GM04503 (cell line): ENCODE measurements at regions not wholly inside any gene's neighbourhood (a gene's known extent, or its start where the extent isn't known, plus 50 kb on each side); places are given as distances from the start of the nearest gene placed in this dataset.
A peak's percentile ranks its signal among the peaks of the same experiment; 100 is the strongest.
"Not testable (repeated sequence)": the region's sequence is repeated elsewhere in the genome, so short reads cannot be mapped to it uniquely, and the experiment has no call there.

Experiments
- DNase-seq: peaks from one replicate; pipeline ENCODE4 v3.0.0-alpha.2; 2012; ENCODE audit warnings: low read depth

DNA sequence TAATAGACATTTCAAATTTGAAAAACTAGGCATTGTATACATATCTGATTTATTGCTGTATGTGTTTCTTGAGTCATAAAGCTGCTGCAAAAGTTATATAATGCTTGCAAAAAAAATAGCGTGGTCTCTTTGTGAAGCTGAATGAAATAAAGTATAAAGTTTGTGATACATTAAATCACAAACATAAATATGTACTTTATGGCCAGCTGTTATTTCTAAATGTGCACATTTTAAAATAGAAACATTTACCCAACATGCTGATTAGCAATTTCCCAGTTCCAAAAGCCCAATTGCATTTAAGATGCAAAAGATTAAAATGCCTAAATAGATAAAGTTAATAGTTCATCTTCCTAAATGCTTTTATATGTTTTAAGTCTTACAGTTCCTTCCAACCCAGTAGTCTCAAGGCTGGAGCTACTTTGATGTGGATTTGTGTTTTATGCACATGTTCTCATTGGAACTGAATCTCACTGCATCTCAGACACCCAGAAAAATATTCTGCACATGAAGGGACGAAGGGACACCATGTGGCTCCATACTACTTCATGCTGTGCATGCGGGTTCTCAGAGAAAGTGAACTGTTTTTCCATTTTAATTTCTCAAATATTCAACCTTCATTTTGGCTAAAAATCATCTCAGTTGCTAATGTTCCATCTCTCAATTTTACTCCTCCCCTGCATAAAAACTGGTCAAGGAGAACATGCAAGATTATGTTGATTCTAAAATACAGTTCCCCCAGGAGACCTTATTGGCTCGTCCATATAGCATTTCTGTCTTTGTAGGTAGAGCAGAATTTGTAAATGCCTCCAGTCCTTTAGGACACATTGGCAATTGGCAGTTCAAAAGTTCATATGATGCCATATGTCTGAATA, 304.6 kb downstream of the MTX2 start:
- no peak for DNase-seq

DNA sequence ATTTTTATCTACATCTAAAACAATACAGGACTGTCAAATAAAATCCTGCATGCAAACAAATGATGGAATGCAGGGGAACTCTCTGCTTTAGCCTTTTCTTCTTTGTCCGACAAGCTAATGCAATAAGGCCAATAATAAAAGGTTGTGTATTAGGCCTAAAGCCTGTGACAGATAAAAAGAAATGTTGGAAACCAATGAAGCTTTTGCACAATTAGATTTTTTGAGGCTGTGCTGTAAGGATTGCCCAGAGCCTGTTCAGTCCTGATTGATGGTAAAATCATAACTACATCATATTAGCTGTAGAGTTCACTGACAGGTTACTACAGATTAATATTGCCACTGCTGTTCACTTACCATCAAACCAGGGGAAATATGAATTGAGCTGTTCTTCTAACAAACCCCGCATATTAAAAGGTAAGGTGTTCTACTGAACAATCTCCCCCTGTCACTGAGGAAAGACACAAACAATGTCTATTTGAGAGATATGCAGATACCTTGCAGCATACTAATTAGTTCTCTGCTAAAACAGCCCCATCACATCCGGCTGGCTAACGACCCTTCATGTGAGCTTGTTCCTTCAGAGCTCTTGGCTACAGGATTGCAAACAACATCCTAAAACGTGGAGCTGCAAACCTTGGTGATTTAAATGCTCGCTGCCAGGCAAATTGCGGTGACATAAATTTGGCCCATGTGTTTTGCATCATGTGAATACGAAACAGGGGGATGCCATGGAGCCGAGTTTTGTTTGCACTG, 305.4 kb downstream of the MTX2 start:
- DNase-seq = no peak

DNA sequence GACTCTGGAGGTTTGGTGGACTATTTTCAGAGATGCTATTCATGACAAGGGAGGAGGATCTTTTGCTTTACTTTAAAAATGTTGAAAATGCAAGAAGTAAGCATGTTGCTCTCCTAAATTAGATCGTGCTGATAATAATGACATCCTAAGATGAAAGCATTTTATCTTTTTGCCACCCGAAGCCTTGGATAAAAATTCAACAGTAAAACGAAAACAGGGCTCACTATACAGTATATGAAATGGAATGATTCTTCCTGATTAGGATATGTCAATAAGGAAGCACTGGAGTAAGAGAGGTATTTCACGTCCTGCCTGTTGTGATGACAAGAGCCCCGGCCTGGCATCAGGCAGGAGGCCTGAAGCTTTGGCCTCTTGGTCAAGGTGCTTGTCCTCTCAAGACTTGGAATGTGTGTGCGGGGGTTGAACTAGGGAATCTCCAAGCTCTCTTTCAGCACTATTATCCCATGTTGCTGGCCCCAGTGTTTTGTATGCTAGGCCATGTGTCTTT, 306.0 kb downstream of the MTX2 start:
- DNase-seq = no peak

DNA sequence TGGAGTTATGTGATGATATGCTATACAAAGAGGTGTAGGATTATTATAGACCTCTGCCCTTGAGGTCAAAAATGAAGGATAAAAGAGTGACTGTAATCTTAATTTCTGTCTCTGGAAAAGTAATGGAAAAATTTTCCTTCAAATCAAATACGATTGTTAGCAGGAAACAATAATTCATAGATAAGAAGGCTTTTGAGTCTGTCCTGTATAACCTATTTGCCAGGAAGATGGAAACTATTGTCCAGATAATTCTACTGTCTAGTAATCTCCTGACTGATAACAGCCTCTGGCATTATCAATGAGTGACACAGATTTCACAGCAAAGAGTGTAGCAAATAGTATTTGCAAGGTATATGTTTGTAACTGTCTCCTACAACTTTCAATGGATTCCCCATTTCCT, 307.8 kb downstream of the MTX2 start:
- no peak for DNase-seq

DNA sequence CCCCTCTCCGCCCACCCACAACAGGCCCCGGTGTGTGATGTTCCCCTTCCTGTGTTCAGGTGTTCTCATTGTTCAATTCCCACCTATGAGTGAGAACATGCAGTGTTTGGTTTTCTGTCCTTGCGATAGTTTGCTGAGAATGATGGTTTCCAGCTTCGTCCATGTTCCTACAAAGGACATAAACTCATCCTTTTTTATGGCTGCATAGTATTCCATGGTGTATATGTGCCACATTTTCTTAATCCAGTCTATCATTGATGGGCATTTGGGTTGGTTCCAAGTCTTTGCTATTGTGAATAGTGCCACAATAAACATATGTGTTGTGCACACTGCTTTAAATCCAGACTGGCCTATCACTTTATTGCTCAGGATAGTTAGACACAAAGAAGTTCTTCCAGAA, 309.1 kb downstream of the MTX2 start:
- not testable (repeated sequence) for DNase-seq

DNA sequence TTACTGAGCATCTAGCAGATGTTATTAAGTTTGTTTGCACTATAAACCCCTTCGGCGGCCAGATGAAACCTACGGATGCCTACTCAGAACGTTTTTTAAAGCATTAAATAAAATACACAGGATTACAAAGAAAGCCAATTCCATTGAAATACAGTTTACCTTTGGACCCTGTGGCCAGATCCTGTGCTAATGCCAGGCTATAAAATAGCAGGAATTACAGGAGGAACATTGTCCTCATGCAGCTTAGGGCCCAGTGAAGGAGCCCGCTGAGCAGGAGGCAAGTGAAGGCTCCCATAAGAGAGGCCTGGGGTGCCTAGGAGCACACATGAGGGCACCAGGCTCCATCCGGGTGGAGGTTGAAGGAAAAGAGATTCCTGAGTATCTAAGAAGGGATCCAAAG, 310.4 kb downstream of the MTX2 start:
- no peak for DNase-seq

DNA sequence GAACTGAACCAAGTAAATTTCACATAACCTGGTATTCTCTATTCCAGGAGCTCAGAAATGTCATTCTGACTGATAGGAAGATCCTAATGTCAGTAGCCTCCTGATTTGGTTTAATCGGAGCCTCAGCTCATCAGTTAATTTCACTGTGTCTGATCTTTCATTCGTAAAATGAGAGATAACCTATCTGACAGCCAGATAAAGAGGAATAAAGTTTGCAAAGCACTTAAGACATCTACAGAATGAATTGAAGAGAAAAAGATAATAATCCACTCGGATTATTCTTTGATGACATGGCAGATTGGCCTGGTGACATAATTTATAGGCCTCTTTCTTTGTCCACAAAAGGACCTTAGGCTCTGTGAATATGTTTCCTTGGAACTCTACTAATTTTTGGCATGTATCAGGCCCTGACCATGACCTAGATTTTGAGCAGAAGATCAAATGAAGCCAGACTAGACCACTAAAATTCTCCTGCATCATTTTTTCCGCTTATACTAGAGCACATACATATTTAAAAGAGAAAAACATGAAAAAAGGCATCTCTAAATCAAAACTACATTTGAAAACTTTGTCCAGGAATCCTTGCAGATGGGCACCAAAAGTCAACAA, 312.4 kb downstream of the MTX2 start:
- no peak for DNase-seq

DNA sequence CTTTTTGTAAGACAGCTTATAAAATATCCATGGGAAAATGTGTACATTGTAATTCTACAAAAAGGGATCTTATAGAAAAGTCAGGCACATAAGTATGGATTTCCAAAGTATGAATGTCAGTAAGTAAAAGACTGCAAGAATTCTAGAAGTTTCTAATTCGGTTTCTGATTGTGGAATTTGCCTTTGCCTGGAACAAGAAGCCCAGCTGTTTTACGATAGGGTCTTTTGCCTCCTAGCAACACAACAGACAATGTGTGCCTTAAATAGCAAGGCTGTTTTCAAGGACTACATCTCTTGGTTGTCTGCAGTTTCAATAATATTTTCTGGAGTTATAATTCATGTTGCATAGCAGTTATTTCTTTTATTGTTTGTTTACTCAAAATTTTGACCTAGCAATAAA, 312.9 kb downstream of the MTX2 start:
- no peak for DNase-seq

DNA sequence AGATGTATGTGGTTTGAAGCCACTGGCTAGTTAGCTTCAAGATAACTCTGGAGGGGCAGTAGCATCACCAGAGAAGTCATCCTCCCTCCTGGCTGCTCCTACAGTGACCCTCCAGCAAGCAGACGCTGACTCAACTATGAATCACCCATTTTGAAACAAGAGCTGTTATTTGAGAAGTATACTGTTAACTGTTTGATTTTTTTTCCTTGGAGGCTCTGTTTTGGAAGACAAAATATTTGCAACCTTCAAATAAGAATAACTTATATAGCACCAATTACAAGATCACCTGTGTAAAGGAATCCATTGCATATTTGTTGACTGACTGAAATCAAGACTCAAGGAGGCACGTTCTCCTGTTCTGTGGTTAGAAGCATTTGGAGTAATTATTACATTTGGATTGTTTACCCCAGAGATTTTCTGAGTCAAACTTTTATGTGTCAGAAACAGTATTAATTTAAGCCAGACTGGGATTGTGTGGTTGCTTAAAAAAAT, 313.8 kb downstream of the MTX2 start:
- DNase-seq = peak; percentile 76

DNA sequence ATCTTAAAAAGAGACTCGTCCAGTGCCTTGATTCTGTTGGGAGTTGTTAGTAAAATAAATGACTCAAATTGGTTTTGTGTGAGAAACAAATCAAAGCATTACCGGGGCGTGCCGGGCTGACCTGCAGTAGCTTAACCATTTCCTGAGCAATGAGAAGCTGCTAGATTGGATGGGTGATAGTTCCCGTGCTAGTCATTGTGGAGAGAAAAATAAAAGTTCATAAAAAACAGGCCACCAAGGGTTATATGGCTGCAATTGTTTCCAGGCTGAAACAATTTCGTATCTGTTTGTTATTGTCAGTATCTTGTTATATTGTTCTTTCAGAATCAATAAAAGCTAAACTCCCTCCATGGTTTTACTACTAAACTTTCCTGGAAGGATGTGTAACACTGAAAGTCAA, 314.4 kb downstream of the MTX2 start:
- DNase-seq = no peak

DNA sequence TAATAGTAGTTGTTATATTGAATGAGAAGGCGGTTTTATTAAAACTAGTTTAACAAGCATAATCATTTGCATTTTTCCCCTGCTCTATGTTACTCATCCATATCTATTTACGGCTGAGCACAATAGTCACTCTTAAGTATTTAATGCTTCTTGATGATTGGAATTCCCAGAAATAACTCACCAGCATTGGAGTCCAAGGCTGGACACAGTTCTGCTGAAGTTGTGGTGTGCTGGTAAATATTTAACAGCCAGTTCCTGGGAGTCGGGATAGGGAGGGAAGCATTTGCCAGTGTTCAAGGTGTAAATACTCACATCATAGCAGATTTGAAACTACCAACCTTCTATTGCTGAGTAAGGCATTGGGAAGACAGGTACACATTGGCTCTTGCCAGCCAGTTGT, 315.1 kb downstream of the MTX2 start:
- DNase-seq = no peak

DNA sequence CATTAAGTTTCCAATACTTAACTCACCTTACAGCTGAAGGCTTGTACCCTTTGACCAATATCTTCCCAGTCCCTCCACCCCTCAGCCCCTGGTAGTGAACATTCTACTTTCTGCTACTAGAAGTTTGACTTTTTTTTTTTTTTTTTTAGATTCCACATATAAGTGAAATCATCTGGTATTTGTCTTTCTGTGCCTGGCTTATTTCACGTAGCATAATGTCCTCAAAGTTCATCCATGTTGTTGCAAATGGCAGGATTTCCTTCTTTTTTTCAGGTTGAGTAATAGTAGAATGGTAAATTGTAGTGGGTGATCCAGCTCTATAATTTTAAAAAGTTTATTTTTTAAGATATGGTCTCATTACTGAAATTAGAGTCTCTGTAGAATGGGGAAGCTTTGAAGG, 316.0 kb downstream of the MTX2 start:
- DNase-seq = no peak

DNA sequence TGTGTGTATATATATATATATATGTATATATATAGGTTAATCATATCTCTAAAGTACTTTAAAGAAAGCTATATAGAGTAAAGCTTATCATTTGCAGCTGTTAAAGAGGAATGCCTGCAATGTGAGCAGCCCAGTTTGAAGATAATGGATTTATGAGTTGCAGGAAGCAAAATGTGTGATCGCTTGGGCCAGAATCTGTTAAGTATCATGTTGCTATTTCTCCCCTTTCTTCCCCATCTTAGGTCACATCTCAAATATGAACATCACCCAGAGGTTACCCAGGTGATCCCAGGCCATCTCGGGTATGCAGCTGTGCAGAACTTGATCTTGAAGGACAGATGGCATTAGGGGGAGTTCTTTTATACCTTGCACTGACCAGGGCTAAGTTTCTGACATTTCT, 316.5 kb downstream of the MTX2 start:
- DNase-seq = no peak

DNA sequence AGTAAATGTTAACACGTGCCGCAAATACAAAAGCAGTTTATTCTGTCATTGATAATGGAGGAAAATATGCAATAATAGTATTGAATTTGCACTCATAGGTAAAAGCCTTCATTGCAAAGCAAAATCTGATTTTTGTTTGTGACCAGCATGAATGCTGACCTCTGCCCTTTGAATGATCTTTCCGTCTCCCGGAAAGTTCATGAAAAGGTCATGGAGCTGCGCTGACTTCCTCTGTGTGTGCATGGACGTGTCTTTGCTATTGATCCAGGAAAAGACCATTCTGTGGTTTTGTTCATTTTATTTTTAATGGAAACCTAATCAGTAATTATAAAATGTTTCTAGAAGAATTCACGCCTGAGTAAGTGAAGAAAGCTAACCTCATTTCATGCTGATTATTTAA, 320.0 kb downstream of the MTX2 start:
- no peak for DNase-seq

DNA sequence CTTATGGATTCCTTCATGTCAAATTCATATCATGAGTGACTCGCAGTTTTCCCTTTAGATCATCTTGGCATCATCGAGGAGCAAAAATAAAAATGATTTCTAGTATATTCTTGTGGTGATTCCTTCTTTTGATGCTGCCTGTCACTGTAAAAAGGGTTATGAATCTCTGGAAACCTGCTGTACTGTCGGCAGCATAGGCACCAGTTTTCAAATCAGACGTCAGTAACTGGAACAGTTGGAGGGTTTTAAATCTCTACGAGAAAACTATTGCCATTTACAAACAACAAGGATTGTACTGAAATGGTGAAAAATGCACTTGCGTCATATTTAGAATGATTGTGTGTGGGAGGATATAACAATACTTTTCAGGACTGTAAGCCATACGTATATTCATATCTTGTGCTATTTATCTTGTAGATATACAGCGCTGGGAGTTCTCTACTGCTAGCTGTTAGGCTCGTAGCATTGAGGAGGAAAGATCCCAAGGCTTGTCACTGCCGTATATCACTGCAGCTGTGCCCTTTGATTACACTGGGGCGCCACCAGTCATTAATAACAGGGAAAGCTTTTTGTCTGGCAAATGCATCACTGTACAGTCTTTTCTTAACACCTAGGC, 320.7 kb downstream of the MTX2 start:
- DNase-seq = no peak

DNA sequence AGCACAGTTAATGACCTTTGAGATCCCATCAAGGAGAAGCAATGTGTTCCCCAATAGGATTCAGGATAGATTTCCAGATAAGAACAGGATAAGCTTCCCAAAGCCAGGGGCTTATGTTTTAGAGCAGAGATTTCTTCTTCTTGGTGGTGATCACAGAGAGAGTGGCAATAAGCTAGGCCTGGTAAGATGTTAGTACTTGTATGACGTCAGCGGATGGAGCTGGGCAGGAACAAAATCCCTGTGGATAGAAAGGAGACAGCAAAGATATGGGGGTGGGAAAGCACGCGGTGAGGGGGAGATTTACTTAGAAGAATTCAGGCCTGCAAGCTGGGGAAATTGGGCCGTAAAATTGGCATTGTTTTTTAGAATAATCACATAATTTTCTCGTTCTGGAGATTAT, 323.0 kb downstream of the MTX2 start:
- no peak for DNase-seq

DNA sequence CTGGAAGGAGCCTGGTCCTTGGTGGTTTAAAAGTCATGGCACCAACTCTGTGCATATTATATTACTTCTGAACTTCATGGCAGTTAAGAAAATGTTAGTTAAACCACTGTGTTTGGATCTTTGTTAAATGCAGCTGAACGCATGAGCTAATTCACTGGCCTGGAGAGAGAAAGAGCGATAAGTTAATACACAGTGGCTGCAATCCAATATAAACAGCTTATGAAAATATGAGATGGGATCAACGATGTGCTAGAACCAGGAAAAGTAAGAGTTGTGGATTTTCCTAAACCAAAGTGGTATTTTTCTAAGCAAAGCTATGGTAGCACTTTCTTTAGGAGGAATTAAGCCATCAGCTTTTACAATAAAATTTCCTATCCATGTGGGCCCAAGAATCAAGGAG, 326.7 kb downstream of the MTX2 start:
- no peak for DNase-seq

DNA sequence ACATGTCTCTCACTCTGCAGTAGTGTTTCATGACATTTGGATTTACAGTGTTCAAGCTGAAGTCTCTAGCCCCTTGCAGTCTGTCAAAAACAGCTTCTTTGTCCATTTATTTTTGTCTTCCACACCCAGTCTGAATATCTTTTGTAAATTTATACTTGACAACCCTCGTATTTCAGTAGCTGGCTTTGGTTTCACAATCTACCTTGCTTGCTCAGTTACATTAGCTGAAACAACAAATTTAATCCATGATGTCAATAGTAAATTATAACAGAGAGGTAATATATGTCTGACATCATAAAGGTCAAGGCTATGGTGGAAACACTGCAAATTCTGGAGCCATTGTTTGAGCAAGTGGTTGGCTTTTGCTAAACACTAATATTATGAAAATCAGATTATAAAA, 328.7 kb downstream of the MTX2 start:
- no peak for DNase-seq

DNA sequence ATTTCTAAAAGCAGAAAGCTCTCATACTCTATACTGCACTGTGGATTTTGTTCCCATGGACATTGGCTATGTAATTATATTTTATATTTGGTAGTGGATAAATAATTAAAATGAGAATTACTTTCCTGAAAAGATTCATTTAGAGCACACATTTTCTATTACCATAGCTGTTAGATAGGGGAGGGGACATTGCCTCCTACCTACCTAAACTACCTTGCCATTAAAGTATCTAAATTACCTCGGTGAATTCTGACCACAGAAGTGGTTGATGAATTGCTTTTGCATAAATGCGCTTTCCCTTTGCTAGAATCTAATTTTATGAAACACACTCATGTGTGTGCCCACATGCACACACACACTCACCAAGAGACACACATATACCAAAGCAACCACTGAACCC, 329.1 kb downstream of the MTX2 start:
- no peak for DNase-seq

DNA sequence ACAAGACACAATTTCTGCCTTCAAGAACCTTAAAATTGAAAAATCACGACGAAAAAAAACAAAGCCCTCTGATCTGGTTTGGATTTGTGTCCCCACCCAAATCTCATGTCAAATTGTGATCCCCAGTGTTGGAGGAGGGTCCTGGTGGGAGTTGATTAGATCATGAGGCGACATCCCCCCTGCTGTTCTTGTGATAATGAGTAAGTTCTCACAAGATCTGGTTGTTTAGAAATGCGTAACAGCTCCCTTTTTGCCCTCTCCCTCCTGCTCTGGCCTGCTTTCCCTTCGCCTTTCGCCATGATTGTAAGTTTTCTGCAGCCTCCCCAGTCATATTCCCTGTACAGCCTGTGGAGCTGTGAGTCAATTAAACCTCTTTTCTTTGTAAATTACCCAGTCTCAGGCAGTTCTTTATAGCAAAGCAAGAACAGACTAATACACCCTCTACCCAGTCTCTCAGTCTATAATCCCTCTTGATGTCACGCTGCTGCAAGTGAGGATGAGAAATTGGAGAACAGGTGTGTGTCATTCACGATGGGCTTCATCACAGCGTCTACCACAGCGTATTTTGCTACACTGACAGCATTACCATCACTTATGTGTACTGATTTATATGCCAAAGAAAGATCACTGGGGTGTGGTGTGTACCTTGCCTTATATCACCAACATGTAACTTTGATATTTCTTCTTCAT, 330.7 kb downstream of the MTX2 start:
- no peak for DNase-seq

DNA sequence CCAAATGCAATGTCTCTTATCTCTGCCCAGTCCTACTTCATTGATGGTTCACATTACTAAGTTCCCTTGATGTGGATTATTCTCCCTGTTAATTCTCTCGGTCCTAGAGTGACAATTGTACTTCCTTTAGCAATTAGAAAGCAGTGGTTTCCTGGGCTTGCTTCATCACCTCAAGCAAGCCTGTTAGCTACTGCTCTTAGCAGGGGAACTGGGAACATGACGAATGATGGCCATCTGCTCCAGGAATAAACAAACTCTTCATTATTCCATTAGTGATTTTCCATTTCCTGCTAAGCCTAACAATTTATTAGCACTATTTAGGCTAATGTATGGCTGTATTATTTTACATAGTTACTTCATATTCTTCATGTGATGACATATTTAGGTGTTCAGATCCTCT, 331.8 kb downstream of the MTX2 start:
- no peak for DNase-seq

DNA sequence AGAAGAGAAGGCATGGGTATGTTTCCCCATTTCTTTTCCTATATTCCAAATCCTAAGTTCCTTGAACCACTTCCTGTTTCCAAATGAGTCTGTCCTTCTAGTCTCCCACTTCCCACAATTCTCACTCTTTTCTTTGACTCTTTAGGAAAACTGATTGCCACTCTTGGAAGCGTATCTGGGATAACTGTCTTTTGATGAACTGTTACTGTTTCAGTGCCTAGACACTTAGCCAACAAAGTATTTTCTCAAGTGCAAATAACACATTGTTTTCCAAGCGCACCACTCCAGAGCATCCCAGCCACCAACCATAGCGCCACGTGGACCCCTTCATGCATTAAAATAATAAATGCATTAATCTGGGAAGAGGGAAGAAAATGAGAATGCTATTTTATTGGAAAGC, 342.8 kb downstream of the MTX2 start:
- DNase-seq = no peak
